DND-41 (cell line): ENCODE measurements at regions not wholly inside any gene's neighbourhood (a gene's known extent, or its start where the extent isn't known, plus 50 kb on each side); places are given as distances from the start of the nearest gene placed in this dataset.

Experiments
- CTCF ChIP-seq: IDR thresholded peaks from 2 replicates; pipeline ENCODE4 v1.5.1; 2012; ENCODE audit warnings: borderline replicate concordance, low read length, moderate library complexity, mild to moderate bottlenecking; ENCODE audit not compliant: poor library complexity, severe bottlenecking; ENCODE audit errors: extremely low read depth
- EZH2 ChIP-seq: IDR thresholded peaks from 3 replicates; pipeline ENCODE4 v1.6.1; 2012; ENCODE audit warnings: borderline replicate concordance, low read depth, mild to moderate bottlenecking, moderate library complexity, low read length, inconsistent platforms; ENCODE audit not compliant: severe bottlenecking

DNA sequence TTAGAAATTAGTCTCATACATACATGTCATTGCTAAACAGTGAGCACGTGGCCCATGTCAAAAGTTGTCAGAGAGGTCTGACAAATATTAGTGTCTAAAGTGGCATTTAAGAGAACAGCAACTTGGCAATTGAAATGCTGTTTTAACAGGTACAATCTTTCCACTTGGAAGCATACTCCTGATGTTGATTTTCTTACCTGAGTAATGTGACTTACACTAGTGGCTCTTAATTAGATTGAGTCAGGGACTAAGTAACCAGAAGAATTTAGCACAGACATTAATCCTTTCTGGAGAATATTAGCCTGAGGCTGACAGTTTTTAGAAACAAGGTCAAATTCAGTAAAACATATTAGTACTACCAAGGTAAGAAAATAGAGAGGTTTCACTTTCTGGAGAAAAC is 357.0 kb upstream of the ZNF608 start:
- no peak for TF ChIP-seq CTCF
- TF ChIP-seq EZH2 = no peak
